IPS-11a (cell line): ENCODE measurements at regions not wholly inside any gene's neighbourhood (a gene's known extent, or its start where the extent isn't known, plus 50 kb on each side); places are given as distances from the start of the nearest gene placed in this dataset.

Experiments
- H3K4me3 ChIP-seq: one replicate; pipeline ENCODE4 v1.5.1; 2013; ENCODE audit warnings: low read depth, low read length, control low read depth

DNA sequence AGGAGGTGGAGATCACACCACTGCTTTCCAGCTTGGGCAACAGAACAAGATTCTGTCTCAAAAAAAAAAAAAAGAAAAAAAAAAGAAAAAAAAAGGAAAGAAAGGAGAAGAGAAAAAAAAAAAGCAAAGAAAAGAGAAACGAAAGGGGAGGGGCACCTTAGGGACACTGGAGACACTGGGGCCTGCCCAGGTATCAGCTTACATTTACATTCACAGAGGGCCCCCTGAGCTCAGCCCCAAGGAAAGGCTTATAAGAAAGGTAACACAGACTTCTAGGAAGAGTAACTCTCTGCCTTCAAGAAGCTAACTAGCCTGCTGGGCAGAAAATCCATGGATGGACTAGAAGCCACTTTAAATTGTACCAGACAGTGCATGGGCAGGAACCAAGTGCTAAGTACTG, 108.8 kb downstream of the NPY start:
- no peak overlapping the region for H3K4me3 ChIP-seq

DNA sequence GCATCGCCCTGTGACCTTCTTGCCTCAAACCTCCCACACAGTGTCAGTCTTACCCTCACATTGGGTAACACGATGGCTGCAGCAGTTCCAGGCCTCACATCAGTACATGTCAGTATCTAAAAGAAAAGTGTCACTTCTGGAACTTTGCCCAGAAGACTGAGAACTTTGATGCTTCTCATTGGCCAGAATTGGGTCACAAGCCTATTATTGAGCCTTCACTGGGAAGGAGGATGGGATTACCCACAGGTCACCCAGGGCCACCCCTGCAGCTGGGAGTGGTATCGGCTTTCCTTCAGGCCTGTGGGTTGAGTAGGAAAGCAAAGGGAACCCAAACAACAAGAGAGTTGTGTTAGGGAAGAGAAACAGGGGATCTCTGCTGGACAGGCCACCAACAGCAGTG, 111.5 kb downstream of the NPY start:
- H3K4me3 ChIP-seq: no peak overlapping the region

DNA sequence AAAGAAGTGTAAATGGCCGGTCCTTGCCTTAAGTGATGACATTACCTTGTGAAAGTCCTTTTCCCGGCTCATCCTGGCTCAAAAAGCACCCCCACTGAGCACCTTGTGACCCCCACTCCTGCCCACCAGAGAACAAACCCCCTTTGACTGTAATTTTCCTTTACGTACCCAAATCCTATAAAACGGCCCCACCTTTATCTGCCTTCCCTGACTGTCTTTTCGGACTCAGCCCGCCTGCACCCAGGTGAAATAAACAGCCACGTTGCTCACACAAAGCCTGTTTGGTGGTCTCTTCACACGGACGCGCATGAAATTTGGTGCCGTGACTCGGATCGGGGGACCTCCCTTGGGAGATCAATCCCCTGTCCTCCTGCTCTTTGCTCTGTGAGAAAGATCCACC, 112.4 kb downstream of the NPY start:
- H3K4me3 ChIP-seq: peak overlapping the region; percentile 47

DNA sequence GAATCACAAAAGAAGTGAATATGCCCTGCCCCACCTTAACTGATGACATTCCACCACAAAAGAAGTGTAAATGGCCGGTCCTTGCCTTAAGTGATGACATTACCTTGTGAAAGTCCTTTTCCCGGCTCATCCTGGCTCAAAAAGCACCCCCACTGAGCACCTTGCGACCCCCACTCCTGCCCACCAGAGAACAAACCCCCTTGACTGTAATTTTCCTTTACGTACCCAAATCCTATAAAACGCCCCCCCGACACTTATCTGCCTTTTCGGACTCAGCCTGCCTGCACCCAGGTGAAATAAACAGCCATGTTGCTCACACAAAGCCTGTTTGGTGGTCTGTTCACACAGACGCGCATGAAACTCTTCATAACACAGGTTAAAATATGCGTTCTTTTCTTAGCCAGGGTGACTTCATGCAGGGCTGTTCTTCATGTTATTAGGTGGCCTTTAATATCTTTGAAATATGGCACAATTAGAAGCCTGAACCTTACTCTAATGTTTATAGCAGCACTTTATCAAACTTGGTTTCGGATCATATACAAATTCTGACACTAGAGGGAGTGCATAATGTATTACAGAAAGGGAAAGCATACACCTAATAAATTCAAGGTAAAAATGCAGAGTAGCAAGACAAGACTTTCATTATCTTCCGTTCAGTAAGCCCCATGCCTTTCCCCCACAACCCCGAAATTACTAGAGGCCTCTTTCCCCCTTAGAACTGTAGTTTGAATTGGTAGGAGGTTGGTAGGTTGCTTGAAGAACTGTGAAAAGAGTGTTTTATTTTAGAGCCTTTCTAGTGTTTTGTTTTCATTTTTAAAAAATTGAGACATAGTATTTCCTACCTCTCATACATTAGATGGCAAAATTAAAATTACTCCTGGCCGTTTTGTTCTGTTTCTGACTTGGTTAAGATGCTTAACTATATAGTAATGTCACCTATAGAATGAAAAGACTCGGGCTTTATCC, 117.9 kb downstream of the NPY start:
- H3K4me3 ChIP-seq: peak overlapping the region; percentile 40

DNA sequence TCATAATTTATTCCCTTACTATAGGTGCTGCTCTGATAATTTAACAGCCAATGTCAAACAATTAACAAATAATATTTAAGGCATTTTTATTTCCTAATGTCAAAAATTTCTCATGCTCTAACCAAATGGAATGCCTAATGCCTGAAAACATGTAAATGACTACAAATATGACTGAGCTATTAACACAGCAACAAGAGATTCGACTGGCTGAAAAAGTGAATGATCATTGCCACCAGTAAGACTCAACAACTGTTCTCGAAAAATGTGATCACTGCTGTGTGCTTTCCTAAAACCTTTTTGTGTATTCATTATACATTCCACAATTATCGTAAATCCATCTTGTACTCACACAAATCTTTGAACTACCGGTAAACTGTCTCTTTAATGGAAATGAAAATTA, 118.7 kb downstream of the NPY start:
- H3K4me3 ChIP-seq: no peak overlapping the region

DNA sequence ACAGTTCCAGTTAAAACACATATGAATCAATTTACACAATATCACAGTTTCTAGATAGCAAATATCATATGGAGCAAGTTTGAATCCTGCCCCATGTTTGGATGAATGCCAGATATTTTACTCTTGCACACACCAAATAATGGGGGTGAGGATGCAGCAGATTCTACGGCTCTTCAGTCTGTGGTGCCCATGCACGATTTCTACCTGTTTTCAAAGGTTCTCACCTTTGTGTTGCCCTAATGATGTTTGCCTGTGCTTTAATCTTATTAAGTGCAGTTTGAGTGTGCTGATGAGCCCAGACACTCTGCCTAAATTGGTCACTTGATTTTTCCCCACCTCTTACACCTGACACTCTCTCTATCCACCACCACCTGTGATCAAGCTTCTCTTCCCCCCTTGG, 119.6 kb downstream of the NPY start:
- H3K4me3 ChIP-seq: no peak overlapping the region

DNA sequence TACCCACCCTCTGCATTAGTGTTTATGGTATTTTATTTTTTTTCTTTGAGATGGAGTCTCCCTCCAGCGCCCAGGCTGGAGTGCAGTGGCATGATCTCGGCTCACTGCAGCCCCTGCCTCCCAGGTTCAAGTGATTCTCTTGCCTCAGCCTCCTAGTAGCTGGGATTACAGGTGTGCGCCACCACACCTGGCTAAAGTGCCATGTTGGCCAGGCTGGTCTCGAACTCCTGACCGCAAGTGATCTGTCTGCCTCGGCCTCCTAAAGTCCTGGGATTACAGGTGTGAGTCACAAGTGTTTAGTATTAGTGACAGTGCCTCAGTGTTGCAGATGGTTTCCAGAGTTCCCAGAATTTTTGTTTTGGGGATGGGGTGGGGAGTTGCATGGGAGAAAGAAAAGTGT, 120.3 kb downstream of the NPY start:
- no peak overlapping the region for H3K4me3 ChIP-seq

DNA sequence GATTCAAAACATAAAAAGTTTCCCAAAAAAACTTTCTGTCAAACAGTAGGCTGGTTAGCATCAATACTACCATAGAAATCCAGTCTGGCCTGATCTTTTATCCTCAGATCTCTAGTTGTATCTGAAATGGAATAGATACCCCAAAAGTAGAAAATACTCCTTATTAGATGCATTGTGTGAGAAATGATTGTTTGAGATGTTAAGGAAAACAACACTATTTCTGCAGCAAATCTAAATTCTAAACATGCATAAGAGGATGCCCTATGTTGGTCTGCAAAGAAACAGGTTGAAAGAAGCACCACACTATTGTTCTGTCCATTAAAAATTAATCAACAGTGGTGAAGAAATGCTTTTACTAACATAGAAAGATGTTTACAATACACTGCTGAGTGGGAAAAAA, 121.0 kb downstream of the NPY start:
- H3K4me3 ChIP-seq: no peak overlapping the region

DNA sequence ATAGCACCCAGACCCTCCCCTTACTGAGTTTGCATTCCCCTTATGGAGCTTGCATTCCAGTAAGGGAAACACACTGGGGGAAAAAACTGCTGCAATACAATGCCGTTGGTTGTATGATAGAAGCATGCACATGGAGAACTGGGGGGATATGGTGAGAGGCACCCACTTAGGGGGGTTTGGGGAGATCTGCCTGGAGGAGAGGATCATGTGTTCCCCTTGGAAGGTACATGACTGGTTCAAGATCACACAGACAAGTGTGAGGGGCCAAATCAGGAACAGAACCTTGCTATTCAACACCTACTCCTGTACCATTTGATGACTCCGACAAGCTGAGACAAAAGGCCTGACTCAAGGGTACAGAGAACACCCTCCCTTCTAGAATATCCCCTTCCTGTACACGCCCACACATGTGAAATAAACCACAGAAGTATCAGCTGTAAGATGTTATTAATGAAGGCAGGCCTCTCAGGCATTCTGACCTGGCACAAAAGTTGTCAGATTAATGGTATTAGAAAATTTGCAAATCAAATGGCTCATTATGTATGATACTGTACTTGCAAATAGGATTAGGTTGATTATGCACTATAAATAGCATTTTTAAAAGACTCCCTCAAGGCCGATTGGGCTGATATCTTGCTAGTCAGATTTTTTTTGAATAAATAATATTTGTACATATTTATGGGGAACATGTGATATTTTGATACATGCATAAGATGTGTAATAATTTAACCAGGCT, 122.2 kb downstream of the NPY start:
- no peak overlapping the region for H3K4me3 ChIP-seq

DNA sequence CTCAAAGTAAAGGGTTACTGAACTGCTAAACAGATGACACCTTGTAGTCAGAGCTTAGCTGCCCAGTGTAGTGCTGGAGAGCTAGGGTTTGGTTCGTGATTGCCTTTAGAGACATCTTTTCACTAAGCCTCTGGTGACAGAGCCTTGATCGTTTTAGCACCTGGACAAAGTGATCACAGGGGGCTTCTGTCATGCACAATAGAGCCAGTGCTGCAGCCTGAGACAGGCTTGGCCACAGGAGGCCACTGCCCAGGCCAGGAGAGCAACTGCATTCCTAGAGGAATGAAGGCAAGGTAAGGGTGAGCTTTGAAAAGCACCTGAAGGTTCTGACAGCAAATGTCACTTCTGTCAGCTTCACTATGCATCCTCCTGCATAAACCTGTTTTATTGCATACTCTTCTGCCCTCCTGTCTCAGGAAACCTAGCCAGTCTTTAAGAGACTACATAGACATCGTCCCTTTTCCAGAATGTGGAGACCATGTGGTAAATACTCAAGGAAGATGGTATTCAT, 122.9 kb downstream of the NPY start:
- H3K4me3 ChIP-seq: no peak overlapping the region

DNA sequence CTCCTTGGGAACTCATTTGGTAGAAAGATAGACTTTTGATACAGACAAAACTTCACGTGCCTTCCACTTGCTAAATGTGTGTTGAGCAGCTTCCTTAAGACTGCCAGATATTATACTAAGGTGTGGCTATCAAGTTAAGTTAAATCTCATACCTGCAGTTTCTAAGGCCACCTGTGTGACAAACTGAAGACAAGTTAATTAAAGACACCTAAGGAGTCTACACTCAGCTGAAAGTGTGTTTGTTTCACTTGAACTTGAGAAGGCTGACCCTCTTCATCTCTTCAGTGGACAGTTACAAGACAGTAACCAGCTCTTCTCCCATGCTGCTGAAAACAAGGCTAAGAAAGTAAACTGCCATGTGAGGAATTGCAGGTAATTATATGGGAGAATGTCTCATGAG, 124.0 kb downstream of the NPY start:
- no peak overlapping the region for H3K4me3 ChIP-seq

DNA sequence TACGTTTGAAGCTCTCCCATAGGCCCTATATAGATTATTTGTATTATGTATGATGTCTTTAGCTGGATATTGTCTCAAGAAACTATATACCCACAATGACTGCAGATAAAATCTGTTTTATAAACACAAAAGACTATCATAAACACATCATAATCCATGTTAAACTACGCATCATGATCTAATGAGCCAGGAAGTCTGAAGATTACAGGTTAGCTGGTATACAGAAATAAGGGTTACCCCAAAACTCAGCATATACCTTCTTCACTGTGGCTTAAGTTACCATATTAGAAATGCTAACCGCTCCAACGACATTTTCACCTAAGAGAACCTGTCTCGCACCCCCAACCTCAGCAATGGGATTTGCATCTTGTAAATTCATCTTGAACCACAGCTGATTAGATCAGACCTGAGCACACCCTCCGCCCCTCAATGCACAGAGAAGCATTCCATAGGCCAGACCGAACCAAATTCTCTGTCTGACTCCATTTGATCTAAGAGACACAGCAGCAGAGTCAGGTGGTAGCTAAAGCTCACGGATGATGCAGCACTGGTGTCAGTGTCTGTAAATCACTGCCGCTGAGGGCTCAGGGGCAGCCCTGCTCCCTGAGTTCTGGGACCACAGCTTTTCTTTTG, 124.9 kb downstream of the NPY start:
- H3K4me3 ChIP-seq: no peak overlapping the region

DNA sequence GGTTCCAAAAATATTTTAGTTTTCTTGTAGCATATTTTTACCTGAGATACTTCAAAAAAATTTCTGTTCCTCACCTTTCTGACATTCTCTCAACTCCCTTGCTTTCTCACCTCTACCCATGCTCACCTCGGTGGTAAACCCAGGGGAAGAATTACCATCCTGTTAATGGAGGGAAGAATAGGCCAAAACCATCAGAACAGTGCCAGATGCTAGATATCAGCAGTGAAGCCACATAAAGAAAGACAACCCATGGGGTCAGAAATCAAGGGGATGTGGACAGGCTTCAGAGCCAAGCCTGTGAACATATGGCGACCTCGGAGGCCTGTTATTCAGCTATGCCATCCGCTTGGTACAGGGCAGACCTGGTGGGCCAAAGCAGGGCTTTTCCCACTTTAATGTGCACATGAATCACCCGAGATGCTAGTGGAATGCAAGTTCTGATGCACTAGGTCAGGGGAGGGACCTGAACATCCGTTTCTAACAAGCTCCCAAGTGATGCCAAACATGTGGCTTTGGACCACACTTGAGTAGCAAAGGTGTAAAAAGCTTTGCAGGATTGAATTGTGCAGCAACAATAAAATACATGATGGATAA, 125.5 kb downstream of the NPY start:
- no peak overlapping the region for H3K4me3 ChIP-seq

DNA sequence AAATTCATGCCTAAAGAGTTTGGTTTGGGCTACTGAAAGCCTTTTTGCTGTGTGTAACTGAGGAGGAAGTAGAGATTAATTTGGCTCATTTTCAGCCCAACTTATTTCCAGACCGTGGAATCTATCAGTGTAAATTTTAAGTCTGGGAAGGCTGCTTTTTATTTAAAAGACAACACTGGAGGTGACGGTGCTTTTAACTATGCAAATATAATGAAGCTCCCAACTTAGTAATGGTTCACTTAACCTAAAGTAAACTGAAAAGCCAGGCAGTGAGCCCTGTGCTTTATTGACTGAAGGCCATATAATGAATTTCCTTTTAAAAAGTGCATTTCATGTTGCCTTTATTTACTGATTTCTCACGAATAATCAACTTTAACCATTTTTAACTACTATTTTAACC, 127.2 kb downstream of the NPY start:
- no peak overlapping the region for H3K4me3 ChIP-seq

DNA sequence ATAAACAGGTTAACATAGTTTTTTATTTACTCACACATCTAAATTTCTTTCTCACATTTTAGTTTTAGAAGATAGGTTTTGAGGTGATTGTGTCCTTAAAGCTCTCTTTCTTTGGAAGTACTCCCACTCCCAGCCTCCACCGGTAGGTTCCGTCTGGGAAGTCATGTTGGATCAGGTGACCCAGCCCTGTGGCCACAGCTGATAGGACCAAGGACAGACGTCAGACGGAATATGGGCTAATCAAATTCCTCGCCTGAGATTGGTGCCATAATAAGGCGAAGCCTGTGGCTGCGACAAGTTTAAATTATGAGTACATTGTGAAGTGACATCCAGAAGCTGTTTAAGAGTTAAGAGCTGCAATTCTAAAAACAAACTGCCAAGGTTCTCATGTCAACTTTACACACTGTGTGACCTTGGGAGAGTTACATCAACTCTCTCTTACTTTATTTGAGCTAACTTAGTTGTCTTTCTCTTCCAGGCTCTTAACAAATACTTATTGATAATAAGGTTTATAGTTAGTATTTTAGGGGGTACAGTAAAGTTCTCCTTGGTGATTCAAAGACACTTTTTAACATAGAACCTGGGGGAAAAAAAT, 133.6 kb downstream of the NPY start:
- no peak overlapping the region for H3K4me3 ChIP-seq

DNA sequence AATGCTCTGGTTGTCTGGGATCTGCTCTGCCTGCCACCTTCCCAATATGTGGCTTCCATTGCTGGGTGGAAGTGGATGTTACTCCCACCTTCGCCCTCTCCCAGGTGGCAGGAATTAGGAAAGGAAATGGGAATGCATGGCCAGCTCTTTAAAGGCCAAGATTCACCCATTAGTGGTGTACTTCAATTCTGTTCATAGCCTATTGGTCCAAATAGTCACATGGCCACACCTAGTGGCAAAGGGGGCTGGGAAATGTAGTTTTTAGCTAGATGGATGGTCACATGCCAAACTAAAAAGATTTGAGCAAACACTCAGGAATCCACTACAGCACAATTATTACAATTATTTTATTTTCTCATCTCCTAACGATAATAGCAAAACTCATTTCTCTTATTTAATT, 135.1 kb downstream of the NPY start:
- H3K4me3 ChIP-seq: no peak overlapping the region

DNA sequence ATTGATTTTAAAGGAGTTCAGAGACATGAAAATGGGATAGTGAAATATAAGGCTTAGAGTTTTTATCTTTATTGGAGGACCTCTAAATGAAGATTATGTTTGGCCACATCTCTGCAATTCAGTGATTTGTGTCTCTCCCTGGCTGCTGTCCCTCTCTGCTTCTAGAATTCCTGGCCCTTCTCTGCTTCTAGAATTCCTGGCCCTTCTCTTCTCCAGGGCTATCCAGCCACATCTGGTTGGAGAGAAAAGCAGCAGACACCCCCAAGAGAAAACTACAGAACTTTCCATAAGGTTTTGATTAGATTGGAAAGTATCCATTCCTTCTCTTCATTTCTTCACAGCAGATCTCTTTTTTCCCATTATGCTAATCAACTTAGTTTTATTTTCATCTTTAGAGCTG, 135.5 kb downstream of the NPY start:
- no peak overlapping the region for H3K4me3 ChIP-seq

DNA sequence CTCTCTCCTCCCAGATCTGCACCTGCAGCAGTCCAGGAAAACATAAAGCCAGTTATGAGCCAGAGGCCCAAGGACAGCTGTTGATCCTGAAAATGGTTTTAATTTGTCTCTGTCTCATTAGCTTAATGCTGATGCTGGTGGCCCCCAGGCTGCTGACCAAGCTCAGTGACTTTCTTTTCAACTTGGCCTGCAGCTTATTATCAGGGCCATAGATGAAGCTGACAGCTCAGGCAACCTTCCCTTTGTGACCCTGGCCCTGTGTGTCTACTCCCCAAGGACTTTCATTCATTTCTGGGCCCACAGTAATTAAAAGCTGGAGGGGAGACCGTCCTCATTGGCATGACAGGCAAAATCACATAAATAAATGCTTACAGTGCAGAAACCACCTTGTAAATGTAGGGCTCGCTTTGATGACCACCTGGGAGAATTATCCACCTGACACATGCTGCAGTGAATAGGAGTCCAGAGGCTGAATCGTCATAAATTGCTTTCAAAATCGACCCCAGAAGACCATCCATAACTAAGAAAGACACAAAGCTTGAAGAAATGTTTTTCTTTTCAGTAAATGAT, 138.5 kb downstream of the NPY start:
- H3K4me3 ChIP-seq: no peak overlapping the region

DNA sequence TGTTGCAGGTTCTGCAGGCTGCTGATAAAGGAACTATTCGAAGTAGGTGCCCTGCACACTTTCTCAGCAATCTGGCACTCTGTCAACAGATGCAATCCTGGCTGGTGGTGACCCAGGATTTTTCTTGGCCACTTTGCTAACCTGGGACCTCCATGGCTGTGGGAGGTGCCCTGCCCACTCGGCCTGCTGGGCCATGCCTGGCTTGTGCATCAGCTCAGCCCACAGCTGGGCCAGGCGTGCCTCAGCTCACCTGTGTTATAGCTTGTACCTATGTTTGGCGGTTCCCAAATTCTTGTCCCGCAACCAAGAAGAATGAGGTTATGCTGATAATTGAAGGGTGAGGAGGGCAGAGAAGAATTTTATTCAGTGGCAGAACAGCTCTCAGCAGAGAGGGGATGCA, 141.7 kb downstream of the NPY start:
- no peak overlapping the region for H3K4me3 ChIP-seq

DNA sequence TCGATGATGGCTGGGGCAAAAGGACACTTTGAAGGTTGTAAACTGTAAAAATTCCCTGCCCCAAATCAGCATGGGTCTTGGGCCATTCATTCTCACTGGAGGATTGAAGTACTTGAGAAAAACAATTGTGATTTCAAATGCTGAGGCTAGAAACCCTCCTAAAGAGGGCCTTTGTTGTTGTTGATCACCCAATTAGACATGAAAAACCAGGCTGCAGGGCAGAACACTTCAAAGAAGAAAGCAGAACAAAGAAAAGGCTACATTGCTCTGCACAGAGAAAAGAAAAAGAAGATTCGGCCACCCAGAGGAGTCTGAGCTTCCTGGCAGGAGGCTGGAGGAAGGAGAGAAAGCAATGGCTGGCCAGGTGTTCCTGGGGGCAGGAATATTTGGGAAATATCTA, 143.1 kb downstream of the NPY start:
- H3K4me3 ChIP-seq: no peak overlapping the region
